ENCODE measurements at regions not wholly inside any gene's neighbourhood (a gene's known extent, or its start where the extent isn't known, plus 50 kb on each side); places are given as distances from the start of the nearest gene placed in this dataset.
A peak's percentile ranks its signal among the peaks of the same experiment; 100 is the strongest.
"Not testable (repeated sequence)": the region's sequence is repeated elsewhere in the genome, so short reads cannot be mapped to it uniquely, and the experiment has no call there.

- FAIRE-seq (no peak), DNase-seq (ENCODE audit: extremely low spot score, insufficient read length, low read depth) (no peak)
Measured at GRCh38 chr6:27651371-27651732, 178.4 kb upstream of the ZNF184 start.

- DNase-seq (ENCODE audit: extremely low spot score, insufficient read length, low read depth), result no peak
- FAIRE-seq, result peak; percentile 45
Measured at GRCh38 chr6:27650620-27651370, 177.9 kb upstream of the ZNF184 start.

GRCh38 chr6:27644528-27644927 lies 171.6 kb upstream of the ZNF184 start:
- FAIRE-seq (no peak), DNase-seq (ENCODE audit: extremely low spot score, insufficient read length, low read depth) (no peak)

- DNase-seq (ENCODE audit: extremely low spot score, insufficient read length, low read depth), result no peak
- FAIRE-seq, result no peak
Measured at GRCh38 chr6:27642744-27643456, 170.0 kb upstream of the ZNF184 start.

DNA sequence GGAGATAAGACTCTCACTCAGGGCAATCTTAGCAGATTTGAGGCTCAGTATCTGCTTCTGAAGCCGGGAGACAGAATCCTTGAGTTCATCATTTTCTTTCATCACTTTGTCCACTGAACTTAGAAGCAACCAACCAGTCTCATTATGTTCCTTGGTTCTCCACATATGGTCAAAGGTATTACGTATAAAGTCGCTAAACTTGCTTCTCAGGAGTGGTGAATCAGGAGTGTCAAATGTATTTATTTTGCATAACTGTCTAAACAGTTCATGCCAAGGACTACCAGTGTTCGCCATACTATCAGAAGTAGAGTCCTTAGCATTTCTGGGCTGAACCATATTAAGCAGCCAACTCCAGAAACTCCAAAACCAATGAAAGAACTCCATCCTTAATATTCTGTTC lies 163.0 kb upstream of the ZNF184 start:
- DNase-seq (ENCODE audit: extremely low spot score, insufficient read length, low read depth); FAIRE-seq: not testable (repeated sequence)

GRCh38 chr6:27633221-27633688 lies 160.3 kb upstream of the ZNF184 start:
- DNase-seq (ENCODE audit: extremely low spot score, insufficient read length, low read depth); FAIRE-seq: not testable (repeated sequence)

DNA sequence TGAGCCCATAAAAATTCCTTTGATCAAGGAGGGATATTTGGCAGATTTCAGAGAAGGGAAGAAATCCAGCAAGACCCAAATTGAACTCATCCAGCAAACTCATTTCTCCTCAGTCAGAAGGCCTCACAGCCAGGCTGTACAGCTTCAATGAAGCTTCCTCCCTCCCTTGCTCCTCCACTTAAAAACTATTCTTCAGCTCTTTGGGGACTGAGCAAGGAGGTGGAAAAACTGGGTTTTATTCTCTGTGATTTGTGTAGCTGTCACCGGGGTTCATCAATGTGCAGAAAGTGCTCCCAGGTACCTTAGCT lies 158.7 kb upstream of the ZNF184 start:
- no peak for FAIRE-seq
- no peak for DNase-seq (ENCODE audit: extremely low spot score, insufficient read length, low read depth)

DNA sequence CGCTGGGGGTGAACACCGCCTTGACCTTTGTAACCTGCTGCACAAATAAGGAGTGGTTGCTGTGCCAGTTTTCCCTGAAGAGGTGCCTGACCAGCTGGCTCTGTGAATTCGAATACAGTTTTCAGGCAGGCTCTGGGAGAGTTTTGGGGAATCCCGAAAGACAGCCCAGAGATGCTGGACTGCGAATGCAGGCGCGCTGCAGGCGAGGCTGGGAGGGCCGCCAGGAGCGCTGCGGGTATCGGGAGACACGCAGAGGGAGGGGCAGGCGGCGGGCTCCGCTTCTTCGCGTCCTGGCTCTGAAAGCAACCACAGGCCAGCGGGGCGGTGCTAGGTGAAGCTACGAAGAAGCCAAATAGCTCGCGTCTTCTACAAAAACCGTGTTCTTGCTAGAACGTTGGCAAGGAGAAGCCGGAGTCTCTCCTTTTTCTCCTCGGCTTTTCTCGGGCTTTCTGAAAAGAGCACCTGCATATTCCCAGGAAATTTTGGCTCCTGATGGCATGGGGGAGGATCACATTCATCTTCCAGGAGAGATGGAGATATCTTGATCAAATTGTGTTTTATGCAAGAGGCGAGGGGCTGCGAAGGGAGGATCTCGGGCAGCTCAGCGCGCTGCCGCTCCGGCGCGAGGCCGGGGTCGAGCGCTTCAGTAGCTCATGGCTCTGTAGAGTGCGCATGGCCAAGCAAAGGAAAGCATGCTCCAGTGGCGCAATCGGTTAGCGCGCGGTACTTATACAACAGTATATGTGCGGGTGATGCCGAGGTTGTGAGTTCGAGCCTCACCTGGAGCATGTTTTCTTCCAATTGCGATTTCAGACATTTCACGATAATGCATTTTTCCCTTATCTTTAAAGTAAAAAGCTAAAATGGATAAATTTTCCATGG lies 158.1 kb upstream of the ZNF184 start:
- FAIRE-seq, result no peak
- no peak for DNase-seq (ENCODE audit: extremely low spot score, insufficient read length, low read depth)

GRCh38 chr6:27624694-27625262 lies 151.9 kb upstream of the ZNF184 start:
- DNase-seq (ENCODE audit: extremely low spot score, insufficient read length, low read depth) (no peak), FAIRE-seq (no peak)

- DNase-seq (ENCODE audit: extremely low spot score, insufficient read length, low read depth) (no peak), FAIRE-seq (no peak)
Measured at GRCh38 chr6:27623103-27623502, 150.2 kb upstream of the ZNF184 start.

DNA sequence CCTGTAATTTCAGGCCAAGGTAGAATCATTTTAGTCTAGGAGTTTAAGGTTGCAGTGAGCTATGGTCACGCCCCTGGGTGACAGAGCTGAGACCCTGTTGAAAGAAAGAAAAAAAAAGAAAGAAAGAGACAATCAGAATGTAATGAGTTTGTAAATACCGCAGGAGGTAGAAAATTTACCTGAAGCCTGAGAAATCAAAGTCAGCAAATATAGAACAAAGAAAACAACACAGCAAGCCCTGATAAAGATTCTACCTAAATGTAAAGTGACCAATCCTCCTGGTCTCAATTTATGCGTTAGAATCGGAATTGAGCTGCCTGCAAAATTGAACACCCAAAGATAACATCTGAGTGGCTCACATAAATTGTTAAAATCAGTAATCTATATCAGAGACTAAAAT lies 146.5 kb upstream of the ZNF184 start:
- FAIRE-seq, result no peak

GRCh38 chr6:27617700-27618689 lies 145.1 kb upstream of the ZNF184 start:
- DNase-seq (ENCODE audit: extremely low spot score, insufficient read length, low read depth), result no peak
- FAIRE-seq, result no peak

More for the DNA sequence above, 146.5 kb upstream of the ZNF184 start:
- no peak for DNase-seq (ENCODE audit: extremely low spot score, insufficient read length, low read depth)

DNA sequence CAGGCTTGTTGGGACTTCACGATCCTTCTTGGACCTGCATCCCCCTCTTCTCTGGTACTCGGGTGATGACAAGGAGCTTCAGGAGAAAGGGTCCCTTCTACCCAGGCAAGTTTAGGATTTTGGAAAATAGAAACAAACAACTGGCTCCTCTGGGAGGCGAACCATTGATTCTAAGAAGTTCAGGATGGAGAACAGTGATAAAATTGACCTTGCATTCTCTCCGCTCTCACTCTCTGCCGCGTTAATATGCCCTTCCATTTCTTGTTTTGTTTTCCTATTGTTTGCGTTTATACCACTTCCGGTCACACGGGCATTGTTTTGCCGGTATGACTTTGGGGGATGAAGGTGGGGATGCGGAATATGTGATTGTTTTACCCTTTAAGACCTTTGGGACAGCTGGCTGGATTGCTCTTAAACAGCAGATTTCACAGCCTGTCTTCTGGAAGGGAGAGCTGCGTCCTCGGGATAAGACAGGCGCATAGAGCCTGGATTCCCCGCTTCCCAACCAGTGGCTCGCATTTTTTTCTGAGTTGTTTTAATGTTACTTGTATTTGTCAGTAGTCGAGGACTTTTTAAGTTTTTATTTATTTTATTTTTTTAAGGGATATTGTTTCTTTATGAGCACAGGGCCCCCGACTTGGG lies 144.3 kb upstream of the ZNF184 start:
- DNase-seq (ENCODE audit: extremely low spot score, insufficient read length, low read depth) (no peak), FAIRE-seq (peak; percentile 15)

GRCh38 chr6:27616328-27617045 lies 143.6 kb upstream of the ZNF184 start:
- DNase-seq (ENCODE audit: extremely low spot score, insufficient read length, low read depth) (no peak), FAIRE-seq (no peak)

DNA sequence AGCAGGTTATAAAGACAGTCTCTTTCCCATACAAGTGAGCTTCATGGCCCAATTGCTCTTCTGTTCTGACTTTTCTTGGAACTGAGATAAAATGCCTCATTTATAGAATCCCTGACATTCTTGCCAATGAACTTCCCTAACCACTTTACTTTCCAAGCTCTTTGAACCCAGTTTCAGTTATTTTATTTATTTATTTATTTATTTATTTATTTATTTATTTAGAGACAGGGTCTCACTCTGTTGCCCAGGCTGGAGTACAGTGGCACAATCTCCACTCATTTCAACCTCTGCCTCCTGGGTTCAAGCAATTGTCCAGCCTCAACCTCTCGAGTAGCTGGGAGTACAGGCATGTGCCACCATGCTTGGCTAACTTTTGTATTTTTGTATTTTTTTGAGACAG lies 138.5 kb upstream of the ZNF184 start:
- DNase-seq (ENCODE audit: extremely low spot score, insufficient read length, low read depth) (no peak), FAIRE-seq (no peak)

DNA sequence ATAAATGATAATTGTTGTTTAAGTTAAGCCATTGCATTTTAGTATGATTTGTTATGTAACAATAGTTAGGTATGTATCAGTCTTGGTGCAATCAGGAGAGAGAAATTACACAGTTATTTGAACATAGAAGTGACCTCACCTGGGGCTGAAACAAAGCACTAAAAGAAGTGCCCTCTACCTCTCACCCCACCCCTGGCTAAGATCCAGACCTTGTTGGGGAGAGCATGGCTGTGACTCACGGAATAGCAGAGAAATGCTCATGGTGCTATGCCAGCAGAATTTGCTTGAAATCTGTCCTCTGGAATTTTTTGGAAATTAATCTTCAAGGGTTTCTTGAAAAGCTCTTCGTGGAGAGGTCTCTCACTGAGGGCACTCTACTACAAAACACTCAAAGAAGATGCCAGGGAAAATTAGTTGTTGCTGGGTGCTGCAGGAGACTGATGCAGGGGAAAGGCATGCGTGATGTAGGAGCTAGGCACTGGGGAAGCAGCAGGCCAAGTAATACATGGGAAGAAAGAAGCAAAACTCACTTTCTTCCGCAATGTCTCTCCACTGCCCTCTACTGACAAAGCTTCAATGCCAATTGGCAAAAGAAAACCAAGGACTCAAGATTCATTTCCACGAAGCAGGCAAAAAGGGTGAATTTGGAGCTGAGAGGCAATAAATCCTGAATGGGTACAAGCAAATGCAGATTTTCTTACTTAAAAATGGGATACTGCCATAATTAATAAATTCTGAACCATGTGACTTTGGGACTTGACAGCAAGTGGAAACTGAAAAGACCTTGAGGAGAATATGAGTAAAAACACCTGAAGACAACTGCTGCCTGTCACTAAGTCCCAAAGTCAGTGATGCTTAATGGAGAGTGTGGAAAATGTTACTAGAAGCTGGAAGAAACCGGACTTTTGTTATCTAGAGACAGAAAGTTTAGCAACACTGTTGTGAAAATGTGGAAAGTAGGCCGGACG lies 136.3 kb upstream of the ZNF184 start:
- peak; percentile 84 for FAIRE-seq
- no peak for DNase-seq (ENCODE audit: extremely low spot score, insufficient read length, low read depth)
